OCI-LY1 (cell line): ENCODE measurements at regions not wholly inside any gene's neighbourhood (a gene's known extent, or its start where the extent isn't known, plus 50 kb on each side); places are given as distances from the start of the nearest gene placed in this dataset.

ENCODE experiments used
- H2AFZ ChIP-seq: fragments of 200-600 bp; sonication (generic), shearing (Covaris generic); 2 replicates; pipeline ENCODE4 v1.6.0; 2014; ENCODE audit warnings: antibody characterized with exemption, mild to moderate bottlenecking, low read length
- H3F3A ChIP-seq: fragments of 200-600 bp; sonication (generic), shearing (Covaris generic); 2 replicates; pipeline ENCODE4 v1.6.0; 2014; ENCODE audit warnings: mild to moderate bottlenecking, antibody characterized with exemption, low read length, moderate library complexity; ENCODE audit not compliant: insufficient read depth
- H3K27ac ChIP-seq: fragments of 200-600 bp; sonication (generic); 2 replicates; pipeline ENCODE4 v1.5.1; 2014; ENCODE audit warnings: low read length, mixed run types, mild to moderate bottlenecking, low read depth; ENCODE audit not compliant: poor library complexity, severe bottlenecking
- H3K27me3 ChIP-seq: fragments of 200-600 bp; sonication (generic); 2 replicates; pipeline ENCODE4 v1.6.0; 2014; ENCODE audit warnings: antibody characterized with exemption, mild to moderate bottlenecking, low read length, moderate library complexity; ENCODE audit not compliant: insufficient read depth
- H3K36me3 ChIP-seq: fragments of 200-600 bp; sonication (generic); 2 replicates; pipeline ENCODE4 v1.6.1; 2014; ENCODE audit warnings: mild to moderate bottlenecking, antibody characterized with exemption, low read length, moderate library complexity, mixed read lengths; ENCODE audit not compliant: insufficient read depth
- H3K4me1 ChIP-seq: fragments of 200-600 bp; sonication (generic); 2 replicates; pipeline ENCODE4 v1.5.1; 2014; ENCODE audit warnings: mild to moderate bottlenecking, low read length, moderate library complexity; ENCODE audit not compliant: insufficient read depth, severe bottlenecking
- H3K4me2 ChIP-seq: fragments of 200-600 bp; sonication (generic), shearing (Covaris generic); 2 replicates; pipeline ENCODE4 v1.6.1; 2014; ENCODE audit warnings: low read length
- H3K4me3 ChIP-seq: fragments of 200-600 bp; sonication (generic); 2 replicates; pipeline ENCODE4 v1.5.1; 2014; ENCODE audit warnings: low read length, low read depth, mild to moderate bottlenecking, mixed read lengths; ENCODE audit not compliant: poor library complexity, severe bottlenecking
- H3K79me2 ChIP-seq: fragments of 200-600 bp; shearing (Covaris generic); 2 replicates; pipeline ENCODE4 v1.6.1; 2016; ENCODE audit warnings: mixed run types, low read length, mixed read lengths; ENCODE audit not compliant: insufficient read depth
- H3K9ac ChIP-seq: fragments of 200-600 bp; sonication (generic), shearing (Covaris generic); 2 replicates; pipeline ENCODE4 v1.6.1; 2014; ENCODE audit warnings: mild to moderate bottlenecking, low read length, mixed read lengths
- H3K9me2 ChIP-seq: fragments of 200-600 bp; sonication (generic), shearing (Covaris generic); 2 replicates; pipeline ENCODE4 v1.6.1; 2014; ENCODE audit warnings: low read depth, mild to moderate bottlenecking, low read length, mixed read lengths
- H3K9me3 ChIP-seq: fragments of 200-600 bp; shearing (Covaris generic); 2 replicates; pipeline ENCODE4 v1.6.1; 2014; ENCODE audit warnings: low read length, mixed read lengths
- H4K20me1 ChIP-seq: fragments of 200-600 bp; sonication (generic), shearing (Covaris generic); 2 replicates; pipeline ENCODE4 v1.6.0; 2016; ENCODE audit warnings: mild to moderate bottlenecking, low read length; ENCODE audit not compliant: insufficient read depth
- EZH2 ChIP-seq: fragments of 200-600 bp; sonication (generic), shearing (Covaris generic); IDR thresholded peaks from 2 replicates; pipeline ENCODE4 v1.8.0; 2017; ENCODE audit warnings: borderline replicate concordance, mixed run types, mild to moderate bottlenecking, antibody characterized with exemption, low read length, moderate library complexity, mixed read lengths
- TF ChIP-seq, protein P1 (sequence below): fragments of 200-600 bp; sonication (generic), shearing (Covaris generic); IDR thresholded peaks from 2 replicates; pipeline ENCODE4 v1.5.1; 2017; ENCODE audit warnings: mild to moderate bottlenecking, antibody characterized with exemption, low read length, moderate library complexity, mixed read lengths

DNA sequence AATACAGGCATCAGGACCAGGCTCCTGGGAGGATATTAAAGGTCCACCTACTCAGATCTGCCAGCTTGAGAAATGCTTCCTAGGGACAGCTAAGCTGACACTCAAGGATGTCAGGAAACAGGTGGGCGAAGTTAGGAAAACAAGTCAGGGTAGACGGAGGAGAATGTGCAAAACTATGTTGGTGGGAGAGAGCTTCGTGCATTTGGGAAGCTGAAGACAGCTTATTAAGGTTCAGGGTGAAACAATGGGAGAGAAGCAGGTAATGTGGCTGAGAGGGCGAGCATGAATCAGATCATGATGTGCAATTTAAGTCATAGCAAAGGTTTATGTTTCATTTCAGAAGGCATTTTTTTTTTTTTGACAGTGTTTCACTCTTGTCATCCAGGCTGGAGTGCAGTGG, 297.2 kb upstream of the ATP10A start:
- TF ChIP-seq, protein P1, sequence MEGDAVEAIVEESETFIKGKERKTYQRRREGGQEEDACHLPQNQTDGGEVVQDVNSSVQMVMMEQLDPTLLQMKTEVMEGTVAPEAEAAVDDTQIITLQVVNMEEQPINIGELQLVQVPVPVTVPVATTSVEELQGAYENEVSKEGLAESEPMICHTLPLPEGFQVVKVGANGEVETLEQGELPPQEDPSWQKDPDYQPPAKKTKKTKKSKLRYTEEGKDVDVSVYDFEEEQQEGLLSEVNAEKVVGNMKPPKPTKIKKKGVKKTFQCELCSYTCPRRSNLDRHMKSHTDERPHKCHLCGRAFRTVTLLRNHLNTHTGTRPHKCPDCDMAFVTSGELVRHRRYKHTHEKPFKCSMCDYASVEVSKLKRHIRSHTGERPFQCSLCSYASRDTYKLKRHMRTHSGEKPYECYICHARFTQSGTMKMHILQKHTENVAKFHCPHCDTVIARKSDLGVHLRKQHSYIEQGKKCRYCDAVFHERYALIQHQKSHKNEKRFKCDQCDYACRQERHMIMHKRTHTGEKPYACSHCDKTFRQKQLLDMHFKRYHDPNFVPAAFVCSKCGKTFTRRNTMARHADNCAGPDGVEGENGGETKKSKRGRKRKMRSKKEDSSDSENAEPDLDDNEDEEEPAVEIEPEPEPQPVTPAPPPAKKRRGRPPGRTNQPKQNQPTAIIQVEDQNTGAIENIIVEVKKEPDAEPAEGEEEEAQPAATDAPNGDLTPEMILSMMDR: no peak
- no peak for TF ChIP-seq EZH2
- Histone ChIP-seq H3K9ac (no peak overlapping the region), H3K9me2 (no peaks in the 10 kb centered on the region)

DNA sequence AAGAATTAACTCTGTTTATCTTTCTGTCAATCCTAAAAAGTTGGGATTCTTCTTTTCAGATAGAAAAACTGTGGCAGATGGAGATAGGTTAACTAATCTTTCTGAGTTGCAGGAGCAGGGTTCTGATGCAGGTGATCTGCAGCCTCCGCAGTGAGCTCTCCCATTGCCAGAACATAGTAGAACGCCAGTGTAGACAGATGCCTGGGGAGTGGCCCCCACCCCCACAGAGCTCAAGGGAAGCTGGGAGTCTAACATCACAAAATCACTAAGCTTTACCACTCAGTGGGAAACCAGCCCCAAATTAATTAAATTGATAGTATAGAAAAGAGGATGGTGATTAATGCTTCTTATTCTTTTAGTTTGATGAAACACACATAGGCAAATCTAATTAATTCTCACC, 295.0 kb upstream of the ATP10A start:
- H3K9me2 ChIP-seq: no peaks in the 10 kb centered on the region
- no peak overlapping the region for H3K4me2 ChIP-seq
- no peaks in the 10 kb centered on the region for H3K36me3 ChIP-seq
- H3K27me3 ChIP-seq: no peaks in the 10 kb centered on the region
- H3K79me2 ChIP-seq: no peaks in the 10 kb centered on the region
- no peaks in the 10 kb centered on the region for H3K4me1 ChIP-seq
- H3K9me3 ChIP-seq: no peaks in the 10 kb centered on the region
- TF ChIP-seq, protein P1: no peak
- H3F3A ChIP-seq: no peaks in the 10 kb centered on the region
- no peak overlapping the region for H3K27ac ChIP-seq
- H4K20me1 ChIP-seq: no peaks in the 10 kb centered on the region
- H3K9ac ChIP-seq: no peak overlapping the region
- no peak overlapping the region for H2AFZ ChIP-seq
- no peak overlapping the region for H3K4me3 ChIP-seq

More for the DNA sequence above, 297.2 kb upstream of the ATP10A start:
- Histone ChIP-seq H3K79me2 (no peaks in the 10 kb centered on the region), H4K20me1 (no peaks in the 10 kb centered on the region), H3K4me2 (no peak overlapping the region), H3K36me3 (no peaks in the 10 kb centered on the region), H3K27me3 (no peaks in the 10 kb centered on the region), H2AFZ (no peak overlapping the region), H3K27ac (no peak overlapping the region), H3K4me1 (no peaks in the 10 kb centered on the region), H3K4me3 (no peak overlapping the region), H3K9me3 (no peaks in the 10 kb centered on the region), H3F3A (no peaks in the 10 kb centered on the region)

DNA sequence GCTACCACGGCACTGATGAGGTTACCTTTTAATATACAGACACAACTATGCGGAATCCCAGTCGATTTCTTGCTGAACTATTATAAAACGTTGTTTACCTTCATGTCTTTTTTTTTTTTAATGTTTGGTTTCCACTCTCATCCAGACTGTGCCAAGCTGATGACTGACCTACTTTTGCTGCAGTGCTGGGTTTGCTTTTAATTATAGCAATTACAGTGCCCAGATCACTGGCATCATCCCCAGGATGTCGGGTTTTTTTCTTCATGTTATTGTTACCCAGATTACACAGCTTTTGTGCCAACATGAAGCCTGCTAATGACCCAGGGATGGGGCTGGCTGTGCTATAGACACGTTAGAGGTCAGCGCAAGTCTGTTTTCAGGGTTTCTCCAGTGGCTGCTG, 294.0 kb upstream of the ATP10A start:
- no peak for TF ChIP-seq EZH2
- TF ChIP-seq, protein P1: no peak
- Histone ChIP-seq H3K4me3 (no peak overlapping the region), H3K9me3 (no peaks in the 10 kb centered on the region), H3K9ac (no peak overlapping the region), H3K27me3 (no peaks in the 10 kb centered on the region), H4K20me1 (no peaks in the 10 kb centered on the region), H3K9me2 (no peaks in the 10 kb centered on the region), H3F3A (no peaks in the 10 kb centered on the region), H3K36me3 (no peaks in the 10 kb centered on the region), H2AFZ (no peak overlapping the region), H3K4me2 (no peak overlapping the region), H3K27ac (no peak overlapping the region), H3K79me2 (no peaks in the 10 kb centered on the region), H3K4me1 (no peaks in the 10 kb centered on the region)
